ENCODE measurements at regions not wholly inside any gene's neighbourhood (a gene's known extent, or its start where the extent isn't known, plus 50 kb on each side); places are given as distances from the start of the nearest gene placed in this dataset.
A peak's percentile ranks its signal among the peaks of the same experiment; 100 is the strongest.

DNA sequence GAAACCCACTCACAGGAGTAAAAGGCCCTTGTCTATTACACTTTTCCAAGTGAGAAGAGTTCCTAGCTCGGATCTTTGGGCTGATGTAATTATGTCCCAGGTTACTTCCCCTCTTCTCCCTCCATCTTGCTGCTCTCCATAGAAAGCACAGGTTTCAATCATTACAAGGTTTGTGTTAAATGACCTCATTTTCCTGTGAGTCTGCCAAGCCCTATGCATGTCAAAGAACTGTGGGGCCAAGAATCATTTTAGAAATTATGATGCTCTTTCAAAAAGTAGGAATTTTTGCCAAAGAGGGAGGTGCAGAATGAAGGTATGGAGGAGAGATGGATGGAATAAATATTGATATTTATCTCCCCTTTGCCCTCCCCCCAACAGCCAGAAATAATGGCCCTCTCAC is 129.3 kb upstream of the TPM1 start:
- DNase-seq (ENCODE audit: low read depth): no peak

DNA sequence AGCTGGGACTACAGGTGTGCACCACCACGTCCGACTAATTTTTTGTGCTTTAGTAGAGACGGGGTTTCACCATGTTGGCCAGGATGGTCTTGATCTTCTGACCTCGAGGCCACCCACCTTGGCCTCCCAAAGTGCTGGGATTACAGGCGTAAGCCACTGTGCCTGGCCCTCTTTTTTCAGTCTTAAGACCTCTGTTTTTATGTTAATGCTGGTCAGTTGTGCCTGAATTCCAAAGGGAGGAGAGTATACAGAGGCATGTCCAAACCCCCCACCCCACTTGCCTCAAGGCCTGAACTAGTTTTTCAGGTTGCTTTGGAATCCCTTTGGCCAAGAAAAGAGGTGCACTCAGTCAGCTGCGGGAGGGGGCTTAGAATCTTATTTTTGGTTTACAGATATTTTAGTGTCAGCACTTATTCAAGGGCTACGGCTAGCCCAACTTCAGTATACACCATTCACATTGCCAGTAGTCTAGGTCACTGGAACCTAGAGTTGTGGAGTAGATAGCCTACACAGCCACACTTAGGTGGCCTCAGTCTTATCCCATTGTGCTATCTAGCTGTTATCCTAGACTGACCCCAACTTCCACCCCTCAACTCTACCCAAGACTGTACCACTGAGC is 128.0 kb upstream of the TPM1 start:
- no peak for DNase-seq (ENCODE audit: low read depth)

DNA sequence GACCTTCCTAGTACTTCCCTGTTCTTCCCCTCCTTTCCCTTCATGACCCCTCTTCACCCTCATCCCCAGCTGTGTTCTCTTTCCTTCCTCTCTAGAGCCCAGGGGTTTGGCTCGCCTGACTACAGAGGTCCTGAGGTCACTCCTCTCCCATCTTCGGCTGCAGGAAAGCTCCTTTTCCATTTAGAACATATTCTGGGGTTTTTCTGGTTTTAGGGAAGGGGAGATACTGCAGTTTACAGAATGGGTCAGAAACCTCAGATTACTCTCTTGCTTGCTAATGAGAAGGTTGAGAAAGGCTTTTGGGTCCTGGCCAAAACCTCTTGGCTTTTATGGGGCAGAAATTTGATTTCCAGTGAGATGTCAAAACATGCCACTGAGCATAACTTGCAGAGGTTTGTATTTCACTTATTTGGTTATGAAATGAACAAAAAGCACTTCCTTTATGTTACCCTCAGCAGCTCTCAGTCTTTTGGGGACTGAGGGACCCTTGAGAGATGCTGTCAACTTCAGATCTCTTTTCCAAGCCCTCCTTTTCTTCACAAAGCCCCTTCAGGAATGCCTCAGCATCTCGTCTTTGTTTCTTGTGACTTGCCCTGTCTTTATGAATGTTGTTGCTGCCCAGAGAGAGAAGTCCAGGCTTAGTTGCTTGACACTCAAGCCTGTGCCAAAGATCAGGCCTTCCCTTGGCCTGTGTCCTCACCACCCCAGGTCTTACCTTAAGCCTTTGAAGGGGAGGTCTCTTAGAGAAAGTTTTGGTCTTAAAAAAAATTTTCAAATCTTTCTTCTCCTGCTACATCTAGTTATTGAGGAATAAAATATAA is 121.7 kb upstream of the TPM1 start:
- DNase-seq (ENCODE audit: low read depth): no peak

DNA sequence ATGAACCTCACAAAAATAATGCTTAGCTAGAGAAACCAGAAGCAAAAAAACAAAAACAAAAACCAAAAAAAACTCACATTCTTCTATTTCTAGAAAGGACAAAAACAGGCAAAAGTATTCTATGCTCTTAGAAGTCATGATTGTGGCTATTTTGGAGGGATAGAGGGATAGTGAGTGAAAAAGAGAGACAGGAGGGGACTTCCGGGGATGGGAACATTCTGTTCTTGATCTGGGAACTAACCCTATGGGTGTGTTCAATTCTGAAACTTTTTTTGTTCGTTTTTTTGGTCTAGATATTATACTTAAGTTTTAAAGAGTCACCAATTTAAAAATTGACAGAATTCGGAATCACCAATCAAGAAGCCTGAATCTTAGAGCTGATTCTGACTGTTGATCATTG is 120.0 kb upstream of the TPM1 start:
- DNase-seq (ENCODE audit: low read depth): no peak

DNA sequence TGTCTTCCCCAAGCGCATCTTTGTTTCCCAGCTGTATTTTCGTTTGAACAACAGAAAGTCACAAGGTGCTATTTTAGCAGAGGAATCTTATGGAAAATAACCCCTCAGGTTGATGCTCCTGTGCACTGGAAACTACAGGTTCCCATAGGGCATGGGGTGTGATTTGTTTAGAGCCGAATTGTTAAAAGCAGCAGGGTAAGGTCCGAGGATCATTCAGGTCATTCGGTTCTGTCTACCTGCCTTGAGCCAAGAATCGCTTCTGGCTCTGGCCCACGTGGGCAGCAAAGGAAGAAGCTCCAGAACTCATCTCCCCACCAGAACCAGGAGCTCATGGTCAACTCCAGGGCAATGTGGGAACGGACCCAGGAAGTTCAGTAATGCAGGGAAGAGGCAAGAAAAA is 116.7 kb upstream of the TPM1 start:
- no peak for DNase-seq (ENCODE audit: low read depth)

DNA sequence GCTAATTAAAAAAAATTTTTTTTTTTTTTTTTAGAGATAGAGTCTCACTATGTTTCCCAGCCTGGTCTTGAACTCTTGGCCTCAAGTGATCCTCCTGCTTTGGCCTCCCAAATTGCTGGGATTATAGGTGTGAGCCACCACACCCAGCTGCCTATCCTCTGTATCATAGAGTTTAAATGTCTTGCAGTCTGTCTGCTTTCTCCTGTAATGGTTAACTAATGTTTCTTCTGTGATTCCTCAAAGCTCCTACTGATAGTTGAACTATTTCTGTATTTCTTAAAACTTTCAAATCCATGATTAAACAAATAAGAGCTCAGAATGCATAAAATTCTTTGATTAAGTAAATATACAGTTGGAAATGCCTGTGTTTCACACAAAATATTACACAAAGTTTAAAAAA is 115.4 kb upstream of the TPM1 start:
- DNase-seq (ENCODE audit: low read depth): no peak

DNA sequence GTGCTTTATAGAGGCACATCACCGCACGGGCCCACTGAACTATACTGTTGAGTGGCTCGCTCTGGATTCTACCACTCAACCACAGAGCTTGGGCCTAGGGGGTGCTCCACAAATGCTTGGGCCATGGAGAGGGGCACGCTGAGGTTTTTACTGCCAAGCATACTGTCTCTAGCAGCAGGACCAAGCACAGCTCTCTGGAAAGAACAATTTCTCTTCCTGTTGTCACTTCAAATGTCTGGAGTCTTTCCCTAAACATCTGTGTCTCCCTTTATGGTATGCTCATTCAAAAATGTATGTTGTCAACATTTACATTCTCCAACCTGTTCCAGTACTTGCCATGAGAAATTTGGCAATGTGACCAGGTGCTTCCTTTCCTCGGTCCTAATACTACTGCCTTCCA is 114.7 kb upstream of the TPM1 start:
- no peak for DNase-seq (ENCODE audit: low read depth)

DNA sequence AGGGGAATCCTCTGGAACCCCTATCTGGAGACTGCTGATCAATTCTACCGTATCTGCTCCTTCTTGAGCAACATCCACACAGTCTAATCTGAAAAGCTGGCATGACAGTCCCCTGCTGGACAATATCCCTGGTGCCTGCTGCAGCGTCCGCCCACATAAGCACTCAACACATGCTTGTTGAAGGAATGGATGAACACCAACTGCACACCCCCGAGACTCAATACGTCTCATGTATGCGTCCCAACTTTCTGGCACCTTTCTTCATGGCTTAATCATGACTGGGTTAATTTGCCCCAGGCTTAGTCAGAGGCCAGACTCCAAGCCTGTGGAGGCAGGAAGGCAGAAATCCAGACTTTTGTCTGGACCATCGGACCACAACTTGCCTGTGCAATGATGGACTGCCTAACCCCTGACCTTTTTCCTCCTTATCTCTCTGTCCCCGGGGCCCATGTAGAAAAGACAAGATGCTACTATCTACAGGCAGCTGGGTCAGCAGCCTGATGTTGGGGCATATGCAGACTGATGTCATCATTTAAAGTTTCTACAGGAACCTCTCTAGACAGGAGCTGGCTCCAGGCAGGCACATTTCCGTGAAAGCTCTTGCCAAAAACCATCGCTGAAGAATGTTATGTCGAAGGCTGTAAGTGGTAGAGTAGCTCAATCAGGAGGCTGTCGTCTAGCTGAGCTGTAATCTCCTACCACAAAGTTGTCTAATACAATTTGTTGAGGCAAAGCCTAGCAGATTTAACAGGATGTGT is 114.1 kb upstream of the TPM1 start:
- no peak for DNase-seq (ENCODE audit: low read depth)

DNA sequence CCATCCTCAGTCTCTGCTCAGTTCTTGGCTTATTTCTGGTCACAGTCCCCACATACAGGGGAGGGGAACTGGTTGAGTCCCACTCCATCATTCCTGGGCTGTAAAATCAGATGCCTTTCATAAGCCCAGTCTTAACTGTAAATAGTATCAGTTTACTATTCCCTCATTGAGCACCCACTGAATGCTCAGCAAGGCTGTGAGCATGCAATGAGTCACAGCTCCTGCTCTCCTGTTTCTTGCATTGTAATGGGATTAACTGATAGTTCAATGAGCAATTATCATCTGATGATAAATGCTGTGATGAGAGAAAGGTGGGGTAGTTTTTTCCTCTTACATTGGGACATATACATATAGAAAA is 113.6 kb upstream of the TPM1 start:
- no peak for DNase-seq (ENCODE audit: low read depth)

DNA sequence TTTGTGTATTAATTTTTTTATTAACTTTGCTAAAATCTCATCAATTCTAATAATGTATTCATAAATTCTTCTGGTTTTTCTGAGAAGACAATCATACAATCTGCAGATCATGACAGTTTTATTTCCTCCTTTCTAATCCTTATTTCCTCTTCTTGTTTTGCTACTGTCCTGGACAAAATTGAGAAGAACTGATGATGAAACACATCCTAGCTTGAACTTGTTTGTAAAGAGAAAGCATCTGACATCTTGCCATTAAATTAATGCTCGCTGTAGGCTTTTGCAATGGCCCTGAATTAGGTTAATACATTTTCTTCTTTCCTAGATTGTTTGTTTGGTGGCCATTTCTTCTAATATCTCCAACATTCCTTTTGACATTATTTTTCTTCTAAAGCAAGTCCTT is 110.9 kb upstream of the TPM1 start:
- no peak for DNase-seq (ENCODE audit: low read depth)

DNA sequence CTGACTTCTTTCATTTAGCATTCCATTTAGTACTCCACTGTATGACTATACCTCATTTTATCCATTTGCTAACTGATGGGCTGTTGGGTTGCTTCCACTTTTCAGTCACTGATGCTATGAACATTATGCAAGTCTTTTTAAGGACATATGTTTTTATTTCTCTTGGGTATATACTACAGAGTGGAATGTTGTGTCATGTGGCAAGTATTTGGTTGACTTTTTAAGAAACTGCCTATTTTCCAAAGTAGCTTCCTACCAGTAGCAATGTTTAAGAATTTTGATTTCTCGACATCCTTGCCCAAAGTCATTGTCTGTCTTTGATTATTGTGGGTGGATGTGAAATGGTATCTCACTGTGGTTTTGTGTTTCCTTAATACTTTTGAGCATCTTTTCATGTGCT is 110.1 kb upstream of the TPM1 start:
- no peak for DNase-seq (ENCODE audit: low read depth)

DNA sequence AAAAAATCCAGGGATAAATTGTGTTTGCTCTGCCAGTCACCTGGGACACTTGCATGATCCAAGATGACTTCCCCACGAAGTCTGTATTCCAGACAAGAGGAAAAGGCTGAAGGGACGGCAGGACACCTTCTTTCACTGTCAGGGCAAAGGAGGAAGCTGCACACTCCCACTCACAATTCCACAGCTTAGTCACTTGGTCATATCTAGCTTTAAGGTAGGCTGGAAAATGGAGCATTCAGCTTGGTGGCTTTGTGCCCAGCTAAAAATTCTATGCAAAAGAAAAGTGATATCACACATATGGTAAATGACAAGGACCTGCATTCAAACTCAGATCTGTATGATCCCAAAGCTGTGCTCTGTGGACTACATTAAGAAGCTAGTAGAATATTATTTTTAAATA is 109.2 kb upstream of the TPM1 start:
- DNase-seq (ENCODE audit: low read depth): no peak

DNA sequence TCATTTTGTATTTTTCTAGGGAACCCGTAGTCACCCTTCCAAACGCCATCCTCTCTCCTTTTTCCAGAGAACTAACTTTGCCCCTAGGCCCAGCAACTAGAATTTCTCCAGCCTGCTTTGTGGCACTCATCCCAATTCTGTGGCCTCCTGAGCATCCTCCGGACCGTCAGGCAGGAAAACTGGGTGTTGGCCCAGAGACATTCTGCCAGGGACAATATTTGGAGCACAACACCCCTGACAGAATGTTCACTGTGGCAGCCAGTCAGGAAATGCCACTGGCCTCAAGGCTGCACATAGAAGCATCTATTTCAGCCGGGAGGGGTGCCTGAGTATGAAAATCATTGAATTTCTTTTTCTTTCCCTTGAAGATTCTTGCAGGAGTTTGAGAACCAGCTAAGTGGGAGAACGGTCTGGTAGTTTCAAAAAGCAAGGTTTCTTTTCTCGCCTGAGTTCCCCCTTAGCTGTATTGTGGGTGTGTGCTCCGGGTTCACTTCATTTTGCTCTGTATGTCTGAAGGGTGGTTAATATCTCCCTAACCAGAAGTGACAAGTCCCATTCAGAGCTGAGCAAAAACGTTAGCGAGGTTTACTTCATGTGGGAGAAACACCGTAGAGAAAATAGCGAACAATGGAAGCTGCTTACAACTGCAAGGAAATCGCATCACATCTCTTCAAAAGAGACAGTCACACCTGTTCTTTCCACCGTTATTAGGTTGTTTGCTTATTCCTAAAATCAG is 108.1 kb upstream of the TPM1 start:
- no peak for DNase-seq (ENCODE audit: low read depth)

DNA sequence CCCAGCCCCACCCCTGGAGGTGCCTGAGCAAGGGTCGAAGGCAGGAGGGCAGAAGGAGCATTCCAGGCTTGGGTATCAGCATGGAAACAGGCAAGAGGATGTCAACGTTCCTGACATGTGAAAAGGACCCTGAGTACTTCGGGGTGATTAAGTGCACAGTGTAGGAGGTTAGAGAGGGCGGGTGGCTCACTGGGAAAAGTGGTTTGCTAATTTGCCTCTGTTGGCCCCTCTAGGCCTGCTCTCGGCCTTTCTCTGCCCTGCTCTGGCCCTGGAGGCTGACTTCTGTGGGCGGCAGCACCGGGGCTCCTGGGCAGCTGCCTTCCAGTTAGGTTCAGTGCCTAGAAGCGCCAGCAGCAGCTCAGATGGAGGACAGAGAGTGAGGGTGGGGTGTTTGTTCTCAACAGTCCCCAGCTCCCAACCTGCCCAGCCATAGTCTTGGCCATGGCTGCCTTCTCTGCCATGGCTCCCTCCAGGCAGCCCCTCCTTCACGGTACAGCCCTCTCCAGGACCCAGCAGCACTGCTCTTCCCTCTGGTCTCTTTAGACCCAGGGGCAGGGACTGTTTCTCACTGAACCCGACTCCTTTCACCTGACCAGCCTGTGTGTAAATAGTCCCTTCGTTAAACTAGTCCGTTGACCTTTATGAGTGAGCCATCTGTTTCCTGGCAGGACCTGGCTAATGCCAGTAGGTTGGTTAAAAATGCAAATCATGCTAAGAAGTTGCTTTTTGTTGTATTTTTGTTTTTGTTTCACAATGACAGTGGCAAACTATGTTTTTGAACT is 107.1 kb upstream of the TPM1 start:
- DNase-seq (ENCODE audit: low read depth): no peak

DNA sequence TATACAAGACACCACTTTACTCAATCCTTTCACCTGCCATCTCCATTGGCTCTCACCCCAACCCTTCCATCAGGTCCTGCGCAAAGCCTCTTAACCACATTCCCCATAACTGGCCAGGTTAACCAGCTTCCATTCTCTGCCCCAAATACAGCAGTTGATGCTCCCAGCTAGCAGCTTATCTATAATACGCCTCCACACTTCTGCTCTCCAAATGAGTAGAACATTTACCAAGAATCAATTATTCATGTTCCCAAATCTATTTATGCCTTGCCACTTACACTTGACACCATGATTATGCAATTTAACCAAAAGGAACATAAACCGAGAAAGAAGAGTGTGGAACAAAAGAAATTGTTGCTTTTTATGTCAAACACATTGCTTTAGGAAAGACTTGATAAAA is 103.7 kb upstream of the TPM1 start:
- DNase-seq (ENCODE audit: low read depth): no peak

DNA sequence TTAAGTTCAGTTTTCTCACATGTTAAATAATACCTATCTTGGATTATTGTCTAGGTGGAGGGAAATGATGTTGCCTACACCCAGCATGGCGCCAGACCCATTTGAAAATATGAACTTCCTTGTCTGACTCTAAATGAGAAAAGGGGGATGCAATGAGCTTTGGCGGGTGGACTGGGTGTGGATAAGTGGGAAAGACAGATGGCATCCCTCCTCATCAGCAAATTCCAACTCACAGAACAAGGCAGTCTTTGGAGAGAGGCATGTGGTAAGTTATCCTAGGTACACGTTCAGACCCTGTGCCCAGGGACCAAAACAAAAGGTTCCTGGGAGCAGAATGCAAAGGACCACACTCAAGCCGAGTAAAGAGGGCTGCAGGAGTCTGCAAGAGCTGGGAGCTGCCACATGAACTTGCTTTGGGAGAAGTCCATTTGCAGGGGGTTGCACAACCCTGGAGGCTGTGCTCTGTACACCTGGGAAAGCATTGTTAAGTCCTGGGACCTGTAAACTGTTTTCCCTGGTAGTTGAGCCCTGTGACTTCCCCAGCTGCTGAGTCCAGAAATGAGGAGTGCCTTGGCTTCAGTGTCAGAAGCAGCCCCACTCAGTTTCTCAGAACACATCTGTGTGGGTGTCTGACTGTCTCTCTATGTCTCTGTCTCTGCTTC is 102.3 kb upstream of the TPM1 start:
- DNase-seq (ENCODE audit: low read depth): no peak

DNA sequence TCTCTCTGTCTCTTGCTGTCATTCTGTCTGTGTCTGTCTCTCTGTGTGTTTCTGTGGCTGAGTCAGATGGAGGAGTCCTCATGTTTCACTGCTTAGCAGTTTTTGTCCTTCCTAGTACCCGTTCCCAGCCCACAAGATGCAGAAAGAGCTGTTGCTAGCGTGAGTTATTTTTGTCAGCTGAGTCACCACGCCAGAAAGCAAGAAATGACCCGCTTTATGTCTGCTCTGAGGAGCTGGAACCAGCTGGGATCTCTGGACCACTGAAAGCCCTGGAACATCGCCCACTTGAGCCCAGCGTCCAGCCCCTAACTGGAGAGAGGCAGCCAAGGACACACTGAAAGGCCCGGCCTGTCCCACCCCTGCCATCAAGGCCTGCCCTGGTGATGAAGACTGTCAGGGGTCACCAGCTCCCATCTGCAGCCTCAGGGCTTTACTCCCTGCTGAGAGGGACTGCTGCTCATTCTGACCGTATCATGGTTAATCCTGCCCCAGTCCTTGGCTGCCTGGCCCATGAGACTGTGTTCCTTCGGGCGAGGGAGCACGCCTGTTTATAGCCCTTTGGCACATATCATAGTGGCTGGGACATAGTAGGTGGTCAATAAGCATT is 101.7 kb upstream of the TPM1 start:
- DNase-seq (ENCODE audit: low read depth): peak; percentile 6

DNA sequence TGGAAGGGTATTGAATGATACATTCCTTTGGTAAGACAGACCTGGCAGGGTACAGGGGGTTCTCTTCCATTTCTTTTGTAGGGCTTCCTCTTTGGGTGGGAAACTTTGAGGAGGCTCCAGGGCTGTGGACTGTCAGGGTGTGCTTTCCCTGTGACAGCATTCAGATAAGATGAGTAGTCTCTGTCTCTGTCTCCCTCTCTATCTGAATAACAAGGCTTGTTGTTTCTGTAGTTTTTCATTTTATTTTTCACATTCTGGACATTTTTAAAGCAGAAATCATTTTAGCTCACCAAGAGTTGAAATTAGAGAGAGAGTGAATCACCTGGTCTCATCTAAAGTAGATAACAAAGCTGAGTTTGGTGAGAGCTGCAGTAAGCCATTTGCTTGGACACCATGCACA is 100.8 kb upstream of the TPM1 start:
- no peak for DNase-seq (ENCODE audit: low read depth)

DNA sequence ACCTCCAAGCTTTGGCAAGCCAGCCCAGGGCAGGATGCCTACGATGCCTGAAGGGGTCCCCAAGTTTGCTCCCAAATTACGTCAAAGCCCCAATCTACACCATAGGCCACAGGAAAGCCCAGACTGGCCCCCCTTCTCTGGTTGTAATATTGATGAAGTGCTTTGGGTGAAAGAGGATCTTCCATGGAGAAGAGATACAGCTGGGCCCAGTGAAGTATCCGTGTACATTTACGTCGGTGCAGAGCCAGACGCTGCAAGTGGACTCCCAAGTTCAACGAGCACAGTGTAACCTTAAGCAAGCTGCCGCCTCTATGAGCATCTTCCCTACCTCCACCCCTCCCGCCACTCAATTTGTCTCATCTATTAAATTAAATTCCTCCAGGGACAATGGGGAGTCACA is 100.1 kb upstream of the TPM1 start:
- DNase-seq (ENCODE audit: low read depth): no peak

DNA sequence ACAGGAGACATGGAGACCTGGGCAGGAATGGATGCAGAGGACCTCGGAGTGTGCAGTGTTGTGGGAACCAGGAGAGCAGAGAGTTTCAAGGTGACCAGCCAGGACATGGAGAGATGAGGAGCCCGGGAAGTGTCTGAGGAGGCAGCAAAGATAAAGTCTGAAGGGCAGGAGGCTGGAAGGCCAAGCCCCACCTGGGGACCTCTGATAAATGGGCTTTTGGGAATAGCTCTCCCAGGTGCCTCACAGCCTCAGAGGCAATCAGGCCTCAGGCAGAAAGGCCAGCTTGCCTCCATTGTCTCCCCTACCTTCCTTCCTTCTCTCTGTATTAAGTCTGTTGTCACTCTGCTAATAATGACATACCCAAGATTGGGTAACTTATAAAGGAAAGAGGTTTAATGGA is 97.5 kb upstream of the TPM1 start:
- no peak for DNase-seq (ENCODE audit: low read depth)

DNA sequence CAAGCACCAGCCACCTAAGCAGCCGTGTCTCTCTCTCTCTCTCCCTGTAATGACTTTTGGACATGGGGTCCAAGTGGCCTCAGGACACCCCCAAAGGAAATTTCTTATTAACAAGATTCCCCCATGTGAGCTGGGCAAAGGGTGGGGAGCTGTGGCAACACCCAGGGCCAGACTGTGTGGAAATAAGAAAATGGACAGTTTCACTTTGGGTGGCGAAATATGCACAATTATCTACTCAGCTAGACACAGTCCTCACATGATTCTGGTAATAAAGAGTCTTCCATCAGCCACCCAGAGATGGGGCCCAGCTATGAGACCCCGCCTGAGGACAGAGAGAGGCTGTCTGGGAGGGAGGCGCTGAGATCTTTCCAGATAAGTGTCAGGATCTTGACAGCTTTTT is 96.8 kb upstream of the TPM1 start:
- DNase-seq (ENCODE audit: low read depth): no peak
